ENCODE measurements at regions not wholly inside any gene's neighbourhood (a gene's known extent, or its start where the extent isn't known, plus 50 kb on each side); places are given as distances from the start of the nearest gene placed in this dataset.

DNA sequence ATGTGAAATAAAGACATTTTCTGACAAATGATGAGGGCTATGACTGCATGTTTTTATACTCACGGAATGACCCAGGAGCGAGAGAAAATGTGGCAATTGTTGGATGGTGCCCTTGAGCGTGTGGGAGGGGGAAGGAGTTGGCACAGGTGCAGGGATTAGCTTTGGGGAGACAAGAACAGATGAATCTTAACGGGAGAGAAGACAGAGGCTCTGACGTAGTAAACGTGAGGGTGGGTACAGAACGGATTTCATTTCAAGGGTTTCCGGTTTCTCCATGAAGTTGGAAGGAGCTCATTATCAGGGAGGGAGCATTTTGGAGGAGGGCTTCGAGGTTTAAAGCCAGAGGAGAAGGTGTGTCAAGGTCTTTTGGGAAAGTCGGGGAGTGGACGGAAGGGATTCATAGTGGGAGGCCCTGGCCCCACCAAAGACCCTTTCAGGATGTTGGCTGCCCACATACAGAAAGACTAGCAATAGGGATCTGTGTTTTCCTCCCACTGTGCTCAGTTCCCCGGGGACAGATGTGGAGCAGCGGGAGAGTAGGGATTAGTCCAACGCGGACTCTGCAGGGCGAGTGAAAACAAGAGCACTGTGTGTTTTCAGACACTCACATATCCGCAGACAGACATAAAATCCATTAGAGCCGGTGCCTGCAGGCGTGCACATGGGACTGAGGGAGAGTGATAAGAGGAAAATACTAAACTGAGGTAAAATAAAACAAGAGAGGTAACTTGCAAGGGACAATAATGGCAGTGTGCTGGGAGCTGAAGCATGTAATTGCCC lies 584.1 kb downstream of the AJAP1 start:
- Mint-ChIP-seq H3K4me3 (no peak overlapping the region), H3K27me3 (ENCODE audit: low read depth) (peaks cover 32% of the 10 kb centered on the region), H3K27ac (no peak overlapping the region), H3K4me1 (peaks cover 26% of the 10 kb centered on the region), H3K36me3 (ENCODE audit: low read depth) (no peaks in the 10 kb centered on the region), H3K9me3 (peaks cover 3% of the 10 kb centered on the region)
- TF ChIP-seq, protein P1, sequence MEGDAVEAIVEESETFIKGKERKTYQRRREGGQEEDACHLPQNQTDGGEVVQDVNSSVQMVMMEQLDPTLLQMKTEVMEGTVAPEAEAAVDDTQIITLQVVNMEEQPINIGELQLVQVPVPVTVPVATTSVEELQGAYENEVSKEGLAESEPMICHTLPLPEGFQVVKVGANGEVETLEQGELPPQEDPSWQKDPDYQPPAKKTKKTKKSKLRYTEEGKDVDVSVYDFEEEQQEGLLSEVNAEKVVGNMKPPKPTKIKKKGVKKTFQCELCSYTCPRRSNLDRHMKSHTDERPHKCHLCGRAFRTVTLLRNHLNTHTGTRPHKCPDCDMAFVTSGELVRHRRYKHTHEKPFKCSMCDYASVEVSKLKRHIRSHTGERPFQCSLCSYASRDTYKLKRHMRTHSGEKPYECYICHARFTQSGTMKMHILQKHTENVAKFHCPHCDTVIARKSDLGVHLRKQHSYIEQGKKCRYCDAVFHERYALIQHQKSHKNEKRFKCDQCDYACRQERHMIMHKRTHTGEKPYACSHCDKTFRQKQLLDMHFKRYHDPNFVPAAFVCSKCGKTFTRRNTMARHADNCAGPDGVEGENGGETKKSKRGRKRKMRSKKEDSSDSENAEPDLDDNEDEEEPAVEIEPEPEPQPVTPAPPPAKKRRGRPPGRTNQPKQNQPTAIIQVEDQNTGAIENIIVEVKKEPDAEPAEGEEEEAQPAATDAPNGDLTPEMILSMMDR (IDR thresholded peaks at IDR 0.05; ENCODE audit: unreplicated experiment in 3 of 3), result no peak

DNA sequence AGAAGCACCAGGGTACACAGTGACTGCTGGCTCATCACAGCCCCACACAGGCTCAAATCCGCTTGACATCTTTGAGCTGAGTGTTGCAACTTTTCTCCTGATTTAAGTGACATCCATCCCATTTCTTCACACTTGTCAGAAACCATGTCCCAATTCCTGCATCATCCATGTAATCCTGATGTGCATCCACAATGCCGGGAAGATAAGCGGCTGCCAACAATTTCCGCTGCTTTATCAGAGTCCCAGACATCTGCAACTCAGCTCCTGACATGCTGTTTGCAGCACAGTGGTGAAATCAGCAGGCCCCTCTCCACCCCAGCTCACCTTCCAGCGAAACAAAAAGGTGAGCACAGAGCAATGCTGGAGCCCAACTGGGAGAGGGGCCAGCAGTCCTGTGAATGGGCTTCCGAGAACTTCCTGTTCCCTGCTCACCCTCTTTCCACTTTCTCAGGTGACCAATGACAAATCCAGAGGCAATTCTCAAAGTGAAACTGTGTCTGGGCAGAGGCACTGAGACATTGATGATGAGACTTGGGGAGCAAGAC lies 581.0 kb downstream of the AJAP1 start:
- Mint-ChIP-seq H3K9me3 (peaks cover 8% of the 10 kb centered on the region), H3K36me3 (ENCODE audit: low read depth) (no peaks in the 10 kb centered on the region), H3K27me3 (ENCODE audit: low read depth) (peaks cover 39% of the 10 kb centered on the region), H3K4me3 (no peak overlapping the region), H3K4me1 (peaks cover 25% of the 10 kb centered on the region), H3K27ac (no peak overlapping the region)
- TF ChIP-seq, protein P1 (IDR thresholded peaks at IDR 0.05; ENCODE audit: unreplicated experiment in 3 of 3), result no peak

DNA sequence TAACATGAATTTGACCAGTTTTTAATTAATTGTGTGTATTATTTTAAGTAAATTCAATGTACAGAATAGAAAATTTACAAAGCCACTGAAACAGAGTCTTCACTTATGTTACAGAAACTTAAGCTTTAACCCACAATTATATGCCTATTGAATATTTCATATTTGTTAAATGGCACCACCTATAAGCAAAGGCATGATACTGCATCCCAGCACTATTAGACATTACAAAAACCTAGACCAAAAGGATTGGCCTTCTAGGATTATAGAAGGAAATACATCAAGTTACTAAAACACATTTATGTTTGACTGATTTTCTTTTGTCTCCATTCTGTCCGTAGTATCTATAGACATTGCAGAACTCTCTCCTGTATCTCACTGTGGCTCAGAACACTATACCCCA lies 578.1 kb downstream of the AJAP1 start:
- peaks cover 42% of the 10 kb centered on the region for H3K27me3 Mint-ChIP-seq (ENCODE audit: low read depth)
- peaks cover 8% of the 10 kb centered on the region for H3K9me3 Mint-ChIP-seq
- H3K4me1 Mint-ChIP-seq, result no peaks in the 10 kb centered on the region
- TF ChIP-seq, protein P1 (IDR thresholded peaks at IDR 0.05; ENCODE audit: unreplicated experiment in 3 of 3), result no peak
- no peak overlapping the region for H3K27ac Mint-ChIP-seq
- no peaks in the 10 kb centered on the region for H3K36me3 Mint-ChIP-seq (ENCODE audit: low read depth)
- H3K4me3 Mint-ChIP-seq, result no peak overlapping the region

DNA sequence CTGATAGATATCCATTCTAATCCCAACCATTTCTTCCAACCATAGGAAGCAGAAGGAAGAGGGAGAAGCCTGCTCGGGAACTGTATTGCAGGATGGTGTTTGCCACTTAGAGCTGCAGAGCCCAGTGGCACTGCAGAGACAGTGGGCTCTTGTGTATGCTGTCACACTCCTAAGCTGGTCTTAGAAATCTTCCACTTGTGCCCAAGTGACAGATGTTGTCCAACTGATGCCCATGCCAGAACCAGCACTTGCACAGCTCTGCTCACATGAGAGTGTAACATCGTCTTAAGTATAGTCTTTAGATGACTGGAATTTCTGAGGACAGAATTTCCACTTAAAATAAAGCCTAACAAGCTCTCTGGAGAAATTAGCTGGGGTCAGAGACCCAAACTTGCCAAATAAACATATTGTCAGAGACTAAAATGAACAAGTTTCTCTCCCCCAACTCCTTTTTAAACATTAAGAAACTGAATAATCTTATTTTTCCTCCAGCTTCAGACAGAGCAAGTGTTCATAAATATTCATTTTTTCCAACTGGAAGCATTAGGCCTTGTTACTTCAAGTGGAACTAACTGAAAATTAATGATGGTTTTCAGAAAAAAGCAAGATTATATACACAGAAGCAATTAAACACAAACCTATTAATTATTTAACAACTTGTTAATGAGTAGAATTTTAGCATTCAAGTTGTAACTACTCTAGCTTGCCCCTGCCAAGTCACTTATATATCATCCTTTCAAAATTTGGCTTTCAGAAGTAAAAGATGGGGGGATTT lies 577.3 kb downstream of the AJAP1 start:
- peaks cover 35% of the 10 kb centered on the region for H3K27me3 Mint-ChIP-seq (ENCODE audit: low read depth)
- no peak overlapping the region for H3K27ac Mint-ChIP-seq
- peaks cover 5% of the 10 kb centered on the region for H3K9me3 Mint-ChIP-seq
- TF ChIP-seq, protein P1 (IDR thresholded peaks at IDR 0.05; ENCODE audit: unreplicated experiment in 3 of 3), result no peak
- no peaks in the 10 kb centered on the region for H3K36me3 Mint-ChIP-seq (ENCODE audit: low read depth)
- no peaks in the 10 kb centered on the region for H3K4me1 Mint-ChIP-seq
- no peak overlapping the region for H3K4me3 Mint-ChIP-seq

DNA sequence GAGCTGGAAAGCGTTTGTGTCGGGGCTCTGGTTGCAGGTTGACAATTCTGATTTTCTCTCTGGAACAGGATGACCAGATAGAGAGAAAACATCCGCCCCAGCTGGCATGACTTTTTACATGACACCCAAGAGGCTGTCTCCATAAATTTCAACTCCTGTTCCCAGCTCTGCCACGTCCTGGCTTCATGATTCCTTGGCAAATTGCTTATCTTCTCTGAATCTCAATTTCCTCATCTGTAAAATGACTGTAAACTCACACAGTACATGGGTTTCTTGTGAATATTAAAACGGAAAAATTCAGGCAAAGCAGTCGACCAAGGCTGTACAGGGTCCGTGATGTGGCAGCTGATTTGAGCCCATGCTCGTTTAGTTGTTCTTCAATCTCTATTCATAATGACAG lies 572.7 kb downstream of the AJAP1 start:
- TF ChIP-seq, protein P1 (IDR thresholded peaks at IDR 0.05; ENCODE audit: unreplicated experiment in 3 of 3), result no peak
- H3K9me3 Mint-ChIP-seq, result no peaks in the 10 kb centered on the region
- H3K27me3 Mint-ChIP-seq (ENCODE audit: low read depth), result peaks cover 42% of the 10 kb centered on the region
- no peaks in the 10 kb centered on the region for H3K4me1 Mint-ChIP-seq
- H3K4me3 Mint-ChIP-seq, result no peak overlapping the region
- H3K36me3 Mint-ChIP-seq (ENCODE audit: low read depth), result no peaks in the 10 kb centered on the region
- H3K27ac Mint-ChIP-seq, result no peak overlapping the region
